GF-D8 (cell line): ENCODE measurements at regions not wholly inside any gene's neighbourhood (a gene's known extent, or its start where the extent isn't known, plus 50 kb on each side); places are given as distances from the start of the nearest gene placed in this dataset.

Experiments used
- DNase-seq: peaks from one replicate; lab custom pipeline; 2025; lab: John Stamatoyannopoulos, UW

- no peak for DNase-seq
Measured at GRCh38 chr3:71890356-71890931, 105.5 kb upstream of the PROK2 start.

- no peak for DNase-seq
Measured at GRCh38 chr3:71887256-71887655, 102.3 kb upstream of the PROK2 start.

- no peak for DNase-seq
Measured at GRCh38 chr3:71885006-71885405, 100.1 kb upstream of the PROK2 start.

GRCh38 chr3:71881732-71882131, 96.8 kb upstream of the PROK2 start:
- no peak for DNase-seq

GRCh38 chr3:71881041-71881440, 96.1 kb upstream of the PROK2 start:
- DNase-seq, result no peak

- no peak for DNase-seq
Measured at GRCh38 chr3:71879089-71879488, 94.1 kb upstream of the PROK2 start.

- DNase-seq, result no peak
Measured at GRCh38 chr3:71876135-71877105, 91.5 kb upstream of the PROK2 start.

GRCh38 chr3:71875461-71875947, 90.6 kb upstream of the PROK2 start:
- no peak for DNase-seq

- DNase-seq, result no peak
Measured at GRCh38 chr3:71874618-71875017, 89.7 kb upstream of the PROK2 start.

- no peak for DNase-seq
Measured at GRCh38 chr3:71873093-71873611, 88.2 kb upstream of the PROK2 start.

GRCh38 chr3:71872256-71872655, 87.3 kb upstream of the PROK2 start:
- DNase-seq, result no peak

GRCh38 chr3:71870966-71871512, 86.1 kb upstream of the PROK2 start:
- DNase-seq, result no peak

- no peak for DNase-seq
Measured at GRCh38 chr3:71868876-71869275, 83.9 kb upstream of the PROK2 start.

- DNase-seq, result no peak
Measured at GRCh38 chr3:71865727-71866126, 80.8 kb upstream of the PROK2 start.

- no peak for DNase-seq
Measured at GRCh38 chr3:71863563-71864190, 78.7 kb upstream of the PROK2 start.

GRCh38 chr3:71862371-71863140, 77.6 kb upstream of the PROK2 start:
- no peak for DNase-seq

- peak; percentile 79 for DNase-seq
Measured at GRCh38 chr3:71859123-71859519, 74.2 kb upstream of the PROK2 start.

GRCh38 chr3:71858503-71859122, 73.7 kb upstream of the PROK2 start:
- DNase-seq, result no peak

GRCh38 chr3:71857956-71858355, 73.0 kb upstream of the PROK2 start:
- no peak for DNase-seq

GRCh38 chr3:71854706-71855105, 69.8 kb upstream of the PROK2 start:
- DNase-seq, result no peak

- no peak for DNase-seq
Measured at GRCh38 chr3:71854096-71854495, 69.1 kb upstream of the PROK2 start.
